A549 (cell line): ENCODE measurements at regions not wholly inside any gene's neighbourhood (a gene's known extent, or its start where the extent isn't known, plus 50 kb on each side); places are given as distances from the start of the nearest gene placed in this dataset.

Experiments
- ATAC-seq, 2 experiments: fragments of 200-7000 bp in 1 of 2; fragments of >200 bp in 1 of 2; cut with Nextera tagmentation in 1 of 2; cut with Tn5 transposase in 1 of 2; 3 replicates each; pipeline versions ENCODE4 v1.8.0 to v1.9.1; 2018 to 2020; ENCODE audit warnings: mild to moderate bottlenecking in 1 of 2, moderate library complexity in 1 of 2
- CTCF ChIA-PET: fragments of 300-600 bp; sonication (Branson Sonifier 250); formaldehyde crosslinking; extraction: SDS; loops from one replicate; lab custom pipeline; 2021; ENCODE audit warnings: antibody characterized with exemption, inconsistent platforms; lab: Yijun Ruan, JAX
- POLR2A ChIA-PET: fragments of 350-600 bp; formaldehyde crosslinking; extraction: SDS; loops from one replicate; lab custom pipeline; 2021; ENCODE audit warnings: antibody characterized with exemption, inconsistent platforms; lab: Yijun Ruan, JAX
- DNase-seq, 2 experiments: peaks; one replicate each; pipeline versions ENCODE4 v3.0.0 to v3.0.0-alpha.2; 2011 to 2016; ENCODE audit warnings: low read depth in 1 of 2, low spot score in 1 of 2
- FAIRE-seq: peaks from 2 replicates; lab custom pipeline; 2011; peaks lifted over from hg19 to GRCh38; lab: Jason Lieb, UNC
- H3K27ac ChIP-seq, 2 experiments: fragments of >200 bp; sonication (Bioruptor Twin); formaldehyde crosslinking; 3 replicates each; pipeline ENCODE4 v1.5.1; 2016 to 2017
- H3K4me1 ChIP-seq: fragments of >200 bp; sonication (Bioruptor Twin); formaldehyde crosslinking; 3 replicates; pipeline ENCODE4 v1.6.1; 2016
- H3K4me2 ChIP-seq: fragments of >200 bp; sonication (Bioruptor Twin); formaldehyde crosslinking; 3 replicates; pipeline ENCODE4 v1.6.1; 2016
- H3K4me3 ChIP-seq: fragments of >200 bp; sonication (Bioruptor Twin); formaldehyde crosslinking; 3 replicates; pipeline ENCODE4 v1.5.1; 2016
- H3K9me3 ChIP-seq: fragments of >200 bp; sonication (Bioruptor Twin); formaldehyde crosslinking; 3 replicates; pipeline ENCODE4 v1.6.1; 2016
- CBX2 ChIP-seq: fragments of 200-600 bp; sonication (generic); IDR thresholded peaks from 2 replicates; pipeline ENCODE4 v1.6.1; 2016; ENCODE audit warnings: low read depth, mild to moderate bottlenecking, borderline replicate concordance
- CBX8 ChIP-seq: fragments of 200-600 bp; sonication (generic); IDR thresholded peaks from 2 replicates; pipeline ENCODE4 v1.6.1; 2016
- CTCF ChIP-seq: fragments of >200 bp; sonication (Bioruptor Twin); formaldehyde crosslinking; IDR thresholded peaks from 3 replicates; pipeline ENCODE4 v1.5.1; 2016
- EHF ChIP-seq: fragments of 250-450 bp; sonication (Bioruptor Pico); IDR thresholded peaks from 2 replicates; pipeline ENCODE4 v1.5.0; 2020; ENCODE audit warnings: mild to moderate bottlenecking
- ELK1 ChIP-seq: fragments of 150-350 bp; IDR thresholded peaks from 2 replicates; pipeline ENCODE4 v1.6.1; 2014; ENCODE audit warnings: low read depth, mild to moderate bottlenecking, low read length
- EP300 ChIP-seq, 2 experiments: fragments of >200 bp; sonication (Bioruptor Twin); formaldehyde crosslinking; IDR thresholded peaks; 2 replicates in 1 of 2; 3 replicates in 1 of 2; pipeline ENCODE4 v1.6.1; 2016 to 2017
- FOSB ChIP-seq: fragments of 250-450 bp; sonication (Bioruptor Pico); IDR thresholded peaks from 2 replicates; pipeline ENCODE4 v1.5.0; 2020; ENCODE audit warnings: mild to moderate bottlenecking, moderate library complexity
- FOSL2 ChIP-seq, 2 experiments: fragments of 450-650 bp in 1 of 2; fragments of >200 bp in 1 of 2; sonication (Bioruptor Twin) in 1 of 2; formaldehyde crosslinking; IDR thresholded peaks; 2 replicates each; pipeline versions ENCODE4 v1.5.0 to v1.6.1; 2016 to 2020; ENCODE audit warnings: mild to moderate bottlenecking in 1 of 2, moderate library complexity in 1 of 2
- FOXS1 ChIP-seq: fragments of 250-450 bp; sonication (Bioruptor Pico); IDR thresholded peaks from 2 replicates; pipeline ENCODE4 v1.5.0; 2020; ENCODE audit warnings: mild to moderate bottlenecking, moderate library complexity
- HEYL ChIP-seq: fragments of 250-450 bp; sonication (Bioruptor Pico); IDR thresholded peaks from 2 replicates; pipeline ENCODE4 v1.8.0; 2021; ENCODE audit warnings: mild to moderate bottlenecking, moderate library complexity
- HOXB5 ChIP-seq: fragments of 250-450 bp; sonication (Bioruptor Pico); IDR thresholded peaks from 2 replicates; pipeline ENCODE4 v1.5.0; 2020; ENCODE audit warnings: mild to moderate bottlenecking, moderate library complexity
- KDM1A ChIP-seq: fragments of 200-600 bp; sonication (generic); IDR thresholded peaks from 2 replicates; pipeline ENCODE4 v1.6.1; 2016; ENCODE audit warnings: low read depth, mild to moderate bottlenecking
- NR3C1 ChIP-seq: fragments of >200 bp; sonication (Bioruptor Twin); formaldehyde crosslinking; IDR thresholded peaks from 3 replicates; pipeline ENCODE4 v1.6.1; 2017
- RARB ChIP-seq: fragments of 250-450 bp; sonication (Bioruptor Pico); IDR thresholded peaks from 2 replicates; pipeline ENCODE4 v1.8.0; 2021; ENCODE audit warnings: mild to moderate bottlenecking, moderate library complexity
- RCOR1 ChIP-seq: fragments of 150-350 bp; IDR thresholded peaks from 2 replicates; pipeline ENCODE4 v1.6.1; 2014; ENCODE audit warnings: antibody characterized with exemption, low read length, low read depth
- RFX5 ChIP-seq: fragments of 450-650 bp; IDR thresholded peaks from 2 replicates; pipeline ENCODE4 v1.7.1; 2014; ENCODE audit warnings: antibody characterized with exemption, mild to moderate bottlenecking, moderate library complexity
- RNF2 ChIP-seq: fragments of 200-600 bp; sonication (generic); IDR thresholded peaks from 2 replicates; pipeline ENCODE4 v1.6.1; 2016; ENCODE audit warnings: low read depth, mild to moderate bottlenecking, antibody characterized with exemption, moderate library complexity, borderline replicate concordance
- SMC3 ChIP-seq: fragments of >200 bp; sonication (Bioruptor Twin); formaldehyde crosslinking; IDR thresholded peaks from 3 replicates; pipeline ENCODE4 v1.6.1; 2018; ENCODE audit warnings: inconsistent platforms
- TFCP2L1 ChIP-seq: fragments of 250-450 bp; sonication (Bioruptor Pico); IDR thresholded peaks from 2 replicates; pipeline ENCODE4 v1.5.0; 2021; ENCODE audit warnings: mild to moderate bottlenecking
- TP53 ChIP-seq: fragments of 250-450 bp; sonication (Bioruptor Pico); IDR thresholded peaks from 2 replicates; pipeline ENCODE4 v1.5.0; 2021; ENCODE audit warnings: mild to moderate bottlenecking, moderate library complexity
- ZFP36 ChIP-seq: fragments of 450-650 bp; IDR thresholded peaks from 2 replicates; pipeline ENCODE4 v1.6.1; 2014; ENCODE audit warnings: borderline replicate concordance; ENCODE audit not compliant: partially characterized antibody
- ZNF302 ChIP-seq: fragments of 250-450 bp; sonication (Bioruptor Pico); IDR thresholded peaks from 2 replicates; pipeline ENCODE4 v1.9.0; 2021; ENCODE audit warnings: inconsistent platforms, mild to moderate bottlenecking, moderate library complexity
- ZSCAN20 ChIP-seq: fragments of 250-450 bp; sonication (Bioruptor Pico); IDR thresholded peaks from 2 replicates; pipeline ENCODE4 v1.8.0; 2022; ENCODE audit warnings: mild to moderate bottlenecking, moderate library complexity
- WGBS: methylation state at CpG from one replicate; pipeline ENCODE4 v1.1.6; 2017; ENCODE audit errors: missing lambda C conversion rate; 5-methylcytosine and 5-hydroxymethylcytosine counted together
- TF ChIP-seq, protein P1 (sequence below): fragments of 250-450 bp; sonication (Bioruptor Pico); IDR thresholded peaks from 2 replicates; pipeline ENCODE4 v1.5.0; 2021; ENCODE audit warnings: mild to moderate bottlenecking, moderate library complexity, borderline replicate concordance
- TF ChIP-seq, protein P2 (sequence below): fragments of 200-600 bp; sonication (generic); IDR thresholded peaks from 2 replicates; pipeline ENCODE4 v1.6.1; 2016; ENCODE audit warnings: antibody characterized with exemption, mild to moderate bottlenecking, moderate library complexity
- TF ChIP-seq, protein P3 (sequence below): IDR thresholded peaks from 2 replicates; pipeline ENCODE4 v1.6.1; 2012

DNA sequence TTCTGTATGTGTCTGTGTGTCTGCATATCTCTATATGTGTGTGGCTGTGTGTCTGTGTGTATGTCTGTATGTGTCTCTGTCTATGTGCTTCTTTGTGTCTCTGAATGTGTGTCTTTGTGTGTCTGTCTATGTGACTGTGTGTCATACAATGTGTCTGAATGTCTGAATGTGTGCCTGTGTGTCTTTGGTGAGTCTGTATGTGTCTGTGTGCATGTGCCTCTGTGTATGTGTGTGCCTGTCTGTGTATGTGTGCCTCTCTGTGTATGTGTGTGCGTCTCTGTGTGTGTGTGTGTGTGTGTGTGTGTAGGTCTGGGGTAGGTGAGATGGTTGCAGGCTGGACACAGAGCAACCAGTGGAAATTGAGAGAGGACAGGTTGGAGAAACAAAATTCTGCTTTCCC, 435.3 kb downstream of the ARHGEF28 start:
- Histone ChIP-seq H3K9me3 (no peaks in the 10 kb centered on the region), H3K4me2 (no peak overlapping the region), H3K4me1 (no peaks in the 10 kb centered on the region), H3K27ac (no peak overlapping the region), H3K4me3 (no peak overlapping the region)
- ATAC-seq (no peak), DNase-seq (no peak), FAIRE-seq (no peak)
- 89% methylated on average over 1 of the region's 1 CpG for WGBS
- ChIA-PET POLR2A (interaction anchor here (0.8 kb wide), 1 partner anchor 579 kb away, joined by 3 read pairs; the partner anchor contains the start of gene ENC1), CTCF (interaction anchor here (0.9 kb wide), 1 partner anchor 581 kb away, joined by 4 read pairs; no protein-coding TSS in a partner anchor)
- TF ChIP-seq RARB (CRISPR knock-in tag) (no peak), RCOR1 (no peak), FOXS1 (CRISPR knock-in tag) (no peak), EP300 (IDR thresholded peaks at IDR 0.05) (no peak), TP53 (CRISPR knock-in tag) (no peak), RNF2 (no peak), CTCF (no peak), TFCP2L1 (CRISPR knock-in tag) (no peak), CBX2 (no peak), ZSCAN20 (CRISPR knock-in tag) (no peak), EHF (CRISPR knock-in tag) (no peak), HOXB5 (CRISPR knock-in tag) (no peak), ZFP36 (no peak), FOSL2 (IDR thresholded peaks at IDR 0.05) (no peak), FOSL2 (CRISPR knock-in tag; IDR thresholded peaks at IDR 0.05) (no peak)
- TF ChIP-seq, protein P1, sequence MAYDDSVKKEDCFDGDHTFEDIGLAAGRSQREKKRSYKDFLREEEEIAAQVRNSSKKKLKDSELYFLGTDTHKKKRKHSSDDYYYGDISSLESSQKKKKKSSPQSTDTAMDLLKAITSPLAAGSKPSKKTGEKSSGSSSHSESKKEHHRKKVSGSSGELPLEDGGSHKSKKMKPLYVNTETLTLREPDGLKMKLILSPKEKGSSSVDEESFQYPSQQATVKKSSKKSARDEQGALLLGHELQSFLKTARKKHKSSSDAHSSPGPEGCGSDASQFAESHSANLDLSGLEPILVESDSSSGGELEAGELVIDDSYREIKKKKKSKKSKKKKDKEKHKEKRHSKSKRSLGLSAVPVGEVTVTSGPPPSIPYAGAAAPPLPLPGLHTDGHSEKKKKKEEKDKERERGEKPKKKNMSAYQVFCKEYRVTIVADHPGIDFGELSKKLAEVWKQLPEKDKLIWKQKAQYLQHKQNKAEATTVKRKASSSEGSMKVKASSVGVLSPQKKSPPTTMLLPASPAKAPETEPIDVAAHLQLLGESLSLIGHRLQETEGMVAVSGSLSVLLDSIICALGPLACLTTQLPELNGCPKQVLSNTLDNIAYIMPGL, result no peak
- TF ChIP-seq, protein P2, sequence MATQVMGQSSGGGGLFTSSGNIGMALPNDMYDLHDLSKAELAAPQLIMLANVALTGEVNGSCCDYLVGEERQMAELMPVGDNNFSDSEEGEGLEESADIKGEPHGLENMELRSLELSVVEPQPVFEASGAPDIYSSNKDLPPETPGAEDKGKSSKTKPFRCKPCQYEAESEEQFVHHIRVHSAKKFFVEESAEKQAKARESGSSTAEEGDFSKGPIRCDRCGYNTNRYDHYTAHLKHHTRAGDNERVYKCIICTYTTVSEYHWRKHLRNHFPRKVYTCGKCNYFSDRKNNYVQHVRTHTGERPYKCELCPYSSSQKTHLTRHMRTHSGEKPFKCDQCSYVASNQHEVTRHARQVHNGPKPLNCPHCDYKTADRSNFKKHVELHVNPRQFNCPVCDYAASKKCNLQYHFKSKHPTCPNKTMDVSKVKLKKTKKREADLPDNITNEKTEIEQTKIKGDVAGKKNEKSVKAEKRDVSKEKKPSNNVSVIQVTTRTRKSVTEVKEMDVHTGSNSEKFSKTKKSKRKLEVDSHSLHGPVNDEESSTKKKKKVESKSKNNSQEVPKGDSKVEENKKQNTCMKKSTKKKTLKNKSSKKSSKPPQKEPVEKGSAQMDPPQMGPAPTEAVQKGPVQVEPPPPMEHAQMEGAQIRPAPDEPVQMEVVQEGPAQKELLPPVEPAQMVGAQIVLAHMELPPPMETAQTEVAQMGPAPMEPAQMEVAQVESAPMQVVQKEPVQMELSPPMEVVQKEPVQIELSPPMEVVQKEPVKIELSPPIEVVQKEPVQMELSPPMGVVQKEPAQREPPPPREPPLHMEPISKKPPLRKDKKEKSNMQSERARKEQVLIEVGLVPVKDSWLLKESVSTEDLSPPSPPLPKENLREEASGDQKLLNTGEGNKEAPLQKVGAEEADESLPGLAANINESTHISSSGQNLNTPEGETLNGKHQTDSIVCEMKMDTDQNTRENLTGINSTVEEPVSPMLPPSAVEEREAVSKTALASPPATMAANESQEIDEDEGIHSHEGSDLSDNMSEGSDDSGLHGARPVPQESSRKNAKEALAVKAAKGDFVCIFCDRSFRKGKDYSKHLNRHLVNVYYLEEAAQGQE, result no peak

GRCh38 chr5:74059706-74060105, 433.7 kb downstream of the ARHGEF28 start:
- H3K27ac ChIP-seq, result no peak overlapping the region
- ATAC-seq (no peak), DNase-seq (no peak), FAIRE-seq (no peak)
- WGBS, result 9% methylated on average over 1 of the region's 1 CpG
- no peaks in the 10 kb centered on the region for H3K4me1 ChIP-seq
- no peaks in the 10 kb centered on the region for H3K9me3 ChIP-seq
- ChIA-PET POLR2A (no interaction called here), CTCF (interaction anchor here (1.3 kb wide), 1 partner anchor 25 kb away, joined by 3 read pairs; no protein-coding TSS in a partner anchor)
- TF ChIP-seq ZFP36 (no peak), HEYL (CRISPR knock-in tag) (no peak), FOSB (no peak), ELK1 (no peak), KDM1A (no peak), RFX5 (no peak), NR3C1 (no peak), ZNF302 (CRISPR knock-in tag) (no peak), CBX8 (no peak), SMC3 (no peak), HOXB5 (CRISPR knock-in tag) (no peak), CTCF (no peak), RCOR1 (no peak)
- TF ChIP-seq, protein P3, sequence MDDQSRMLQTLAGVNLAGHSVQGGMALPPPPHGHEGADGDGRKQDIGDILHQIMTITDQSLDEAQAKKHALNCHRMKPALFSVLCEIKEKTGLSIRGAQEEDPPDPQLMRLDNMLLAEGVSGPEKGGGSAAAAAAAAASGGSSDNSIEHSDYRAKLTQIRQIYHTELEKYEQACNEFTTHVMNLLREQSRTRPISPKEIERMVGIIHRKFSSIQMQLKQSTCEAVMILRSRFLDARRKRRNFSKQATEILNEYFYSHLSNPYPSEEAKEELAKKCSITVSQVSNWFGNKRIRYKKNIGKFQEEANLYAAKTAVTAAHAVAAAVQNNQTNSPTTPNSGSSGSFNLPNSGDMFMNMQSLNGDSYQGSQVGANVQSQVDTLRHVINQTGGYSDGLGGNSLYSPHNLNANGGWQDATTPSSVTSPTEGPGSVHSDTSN, result no peak
- no peak overlapping the region for H3K4me3 ChIP-seq
- no peak overlapping the region for H3K4me2 ChIP-seq
